Hepatocyte (in vitro differentiated cells): ENCODE measurements at regions not wholly inside any gene's neighbourhood (a gene's known extent, or its start where the extent isn't known, plus 50 kb on each side); places are given as distances from the start of the nearest gene placed in this dataset.

ENCODE experiments used
- DNase-seq: peaks from one replicate; pipeline ENCODE4 v3.0.0-alpha.2; 2016; ENCODE audit warnings: low spot score
- H2AFZ ChIP-seq: fragments of 200-600 bp; sonication (generic); 2 replicates; pipeline ENCODE4 v1.6.0; 2016; ENCODE audit warnings: antibody characterized with exemption, mild to moderate bottlenecking
- H3K27ac ChIP-seq: fragments of 200-600 bp; sonication (generic); 2 replicates; pipeline ENCODE4 v1.5.1; 2016; ENCODE audit warnings: mild to moderate bottlenecking
- H3K27me3 ChIP-seq: fragments of 200-600 bp; sonication (generic); 2 replicates; pipeline ENCODE4 v1.6.1; 2016
- H3K36me3 ChIP-seq: fragments of 200-600 bp; sonication (generic); replicated peaks from 2 replicates; pipeline ENCODE4 v1.5.1; 2016; ENCODE audit warnings: low read depth; ENCODE audit not compliant: insufficient read depth
- H3K4me1 ChIP-seq: fragments of 200-600 bp; sonication (generic); 2 replicates; pipeline ENCODE4 v1.5.1; 2016; ENCODE audit warnings: mild to moderate bottlenecking, moderate library complexity; ENCODE audit not compliant: insufficient read depth
- H3K4me2 ChIP-seq: fragments of 200-600 bp; sonication (generic); 2 replicates; pipeline ENCODE4 v1.6.0; 2016
- H3K4me3 ChIP-seq: fragments of 200-600 bp; sonication (generic); 2 replicates; pipeline ENCODE4 v1.5.1; 2016; ENCODE audit warnings: mild to moderate bottlenecking
- H3K79me2 ChIP-seq: fragments of 200-600 bp; sonication (generic); 2 replicates; pipeline ENCODE4 v1.6.0; 2017; ENCODE audit warnings: mild to moderate bottlenecking
- H3K9me2 ChIP-seq: fragments of 200-600 bp; sonication (generic); replicated peaks from 2 replicates; pipeline ENCODE4 v1.6.0; 2017; ENCODE audit warnings: mild to moderate bottlenecking; ENCODE audit not compliant: insufficient read depth
- H3K9me3 ChIP-seq: fragments of 200-600 bp; sonication (generic); 2 replicates; pipeline ENCODE4 v1.5.1; 2016; ENCODE audit warnings: low read depth, mild to moderate bottlenecking
- H4K20me1 ChIP-seq: fragments of 200-600 bp; sonication (generic); 2 replicates; pipeline ENCODE4 v1.6.0; 2016; ENCODE audit warnings: mild to moderate bottlenecking; ENCODE audit not compliant: insufficient read depth, poor library complexity, severe bottlenecking
- EZH2 ChIP-seq: fragments of 200-600 bp; sonication (generic); IDR thresholded peaks from 2 replicates; pipeline ENCODE4 v1.6.1; 2016; ENCODE audit warnings: antibody characterized with exemption, mild to moderate bottlenecking, borderline replicate concordance
- EZH2phosphoT487 ChIP-seq: fragments of 200-600 bp; sonication (generic); IDR thresholded peaks from one replicate; pipeline ENCODE4 v1.6.1; 2018; ENCODE audit warnings: antibody characterized with exemption, mild to moderate bottlenecking, low read depth, moderate library complexity; ENCODE audit not compliant: unreplicated experiment, severe bottlenecking
- WGBS: methylation state at CpG from one replicate; pipeline ENCODE4 v1.1.6; 2016; ENCODE audit warnings: low lambda C conversion rate; ENCODE audit errors: missing lambda C conversion rate; 5-methylcytosine and 5-hydroxymethylcytosine counted together
- TF ChIP-seq, protein P1 (sequence below): fragments of 200-600 bp; sonication (generic); IDR thresholded peaks from 2 replicates; pipeline ENCODE4 v1.5.1; 2016; ENCODE audit warnings: antibody characterized with exemption, mild to moderate bottlenecking; ENCODE audit not compliant: poor library complexity

DNA sequence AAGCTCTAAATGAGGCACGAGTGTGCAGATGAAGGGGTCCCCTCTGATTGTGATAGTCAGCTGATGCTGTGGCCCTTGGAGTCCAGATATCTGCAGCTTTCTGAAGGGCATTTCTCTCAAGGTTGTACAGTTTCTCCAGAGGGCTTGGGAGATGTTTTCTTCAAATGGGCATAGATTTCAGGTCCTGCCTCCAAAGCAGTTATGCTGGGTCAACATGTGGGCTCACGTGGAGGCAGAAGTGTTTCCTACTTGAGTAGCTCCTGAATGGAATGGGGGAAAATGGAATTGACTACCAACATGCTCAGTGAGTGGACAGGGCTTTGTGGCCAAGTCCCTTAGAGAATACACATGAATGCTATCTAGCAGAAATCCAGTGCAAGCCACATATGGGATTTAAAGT, 360.7 kb downstream of the SAMD5 start:
- Histone ChIP-seq H2AFZ (no peak overlapping the region), H3K4me2 (peak overlapping the region; percentile 25), H3K4me3 (no peak overlapping the region), H3K27ac (no peak overlapping the region), H3K9me3 (no peaks in the 10 kb centered on the region), H3K4me1 (peaks cover 7% of the 10 kb centered on the region), H3K79me2 (no peaks in the 10 kb centered on the region), H3K27me3 (no peaks in the 10 kb centered on the region), H3K36me3 (no peaks in the 10 kb centered on the region), H4K20me1 (no peaks in the 10 kb centered on the region), H3K9me2 (no peaks in the 10 kb centered on the region)
- TF ChIP-seq, protein P1, sequence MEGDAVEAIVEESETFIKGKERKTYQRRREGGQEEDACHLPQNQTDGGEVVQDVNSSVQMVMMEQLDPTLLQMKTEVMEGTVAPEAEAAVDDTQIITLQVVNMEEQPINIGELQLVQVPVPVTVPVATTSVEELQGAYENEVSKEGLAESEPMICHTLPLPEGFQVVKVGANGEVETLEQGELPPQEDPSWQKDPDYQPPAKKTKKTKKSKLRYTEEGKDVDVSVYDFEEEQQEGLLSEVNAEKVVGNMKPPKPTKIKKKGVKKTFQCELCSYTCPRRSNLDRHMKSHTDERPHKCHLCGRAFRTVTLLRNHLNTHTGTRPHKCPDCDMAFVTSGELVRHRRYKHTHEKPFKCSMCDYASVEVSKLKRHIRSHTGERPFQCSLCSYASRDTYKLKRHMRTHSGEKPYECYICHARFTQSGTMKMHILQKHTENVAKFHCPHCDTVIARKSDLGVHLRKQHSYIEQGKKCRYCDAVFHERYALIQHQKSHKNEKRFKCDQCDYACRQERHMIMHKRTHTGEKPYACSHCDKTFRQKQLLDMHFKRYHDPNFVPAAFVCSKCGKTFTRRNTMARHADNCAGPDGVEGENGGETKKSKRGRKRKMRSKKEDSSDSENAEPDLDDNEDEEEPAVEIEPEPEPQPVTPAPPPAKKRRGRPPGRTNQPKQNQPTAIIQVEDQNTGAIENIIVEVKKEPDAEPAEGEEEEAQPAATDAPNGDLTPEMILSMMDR, result no peak
- TF ChIP-seq EZH2phosphoT487, result no peak
- TF ChIP-seq EZH2, result no peak
- WGBS, result 75% methylated on average over 2 of the region's 2 CpGs
- DNase-seq, result no peak

DNA sequence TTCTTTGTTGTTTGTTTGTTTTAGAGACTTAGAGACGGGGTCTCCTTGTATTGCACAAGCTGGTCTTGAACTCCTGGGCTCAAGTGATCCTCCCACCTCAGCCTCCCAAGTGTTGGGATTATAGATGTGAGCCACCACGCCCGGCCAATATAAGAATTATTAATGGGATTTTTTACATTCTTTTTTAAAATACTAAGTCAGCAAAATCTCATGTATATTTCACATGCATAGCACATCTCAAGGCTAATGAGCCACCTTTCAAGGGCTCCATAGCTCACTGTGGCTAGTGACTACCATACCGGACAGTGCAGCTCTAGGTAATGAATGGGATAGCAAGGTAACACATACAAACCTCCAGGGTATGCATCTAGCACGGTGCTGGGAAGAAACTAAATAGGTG, 361.4 kb downstream of the SAMD5 start:
- no peak overlapping the region for H3K4me3 ChIP-seq
- no peak overlapping the region for H3K27ac ChIP-seq
- H3K79me2 ChIP-seq, result no peaks in the 10 kb centered on the region
- H3K36me3 ChIP-seq, result no peaks in the 10 kb centered on the region
- H2AFZ ChIP-seq, result no peak overlapping the region
- H3K9me3 ChIP-seq, result no peaks in the 10 kb centered on the region
- no peaks in the 10 kb centered on the region for H4K20me1 ChIP-seq
- no peaks in the 10 kb centered on the region for H3K9me2 ChIP-seq
- 90% methylated on average over 5 of the region's 5 CpGs for WGBS
- DNase-seq, result no peak
- H3K27me3 ChIP-seq, result no peaks in the 10 kb centered on the region
- H3K4me2 ChIP-seq, result no peak overlapping the region
- no peak for TF ChIP-seq EZH2phosphoT487
- no peak for TF ChIP-seq EZH2
- TF ChIP-seq, protein P1, result no peak
- H3K4me1 ChIP-seq, result peaks cover 7% of the 10 kb centered on the region

DNA sequence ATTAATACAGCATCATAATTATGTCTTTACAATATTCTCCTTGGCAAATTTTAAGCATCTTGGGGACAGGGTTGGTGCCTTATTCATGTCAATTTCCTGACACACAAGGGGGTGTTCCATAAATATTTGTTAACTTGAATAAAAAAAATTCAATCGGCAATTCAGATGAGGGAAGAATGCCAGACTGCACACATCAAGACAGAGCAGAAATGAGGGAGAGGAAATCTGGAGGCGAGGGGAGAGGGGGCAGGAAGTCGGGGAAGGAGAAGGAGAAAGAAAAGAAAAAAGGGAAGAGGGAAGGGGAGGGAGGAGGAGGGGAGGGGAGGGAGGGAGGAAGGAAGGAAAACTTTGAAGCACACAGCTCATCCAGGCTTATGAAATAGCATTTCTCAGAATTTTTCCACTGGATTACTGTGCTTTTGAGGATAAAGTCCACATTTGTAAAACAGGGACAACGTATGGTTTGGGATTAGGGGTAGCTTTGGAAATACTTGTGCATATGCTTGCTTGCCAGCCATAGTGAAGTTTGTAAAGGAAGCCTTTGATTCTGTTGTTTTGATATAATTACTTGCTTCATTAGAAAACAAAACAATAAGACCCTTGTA, 362.1 kb downstream of the SAMD5 start:
- Histone ChIP-seq H3K4me2 (no peak overlapping the region), H3K4me3 (no peak overlapping the region), H3K4me1 (peaks cover 7% of the 10 kb centered on the region), H4K20me1 (no peaks in the 10 kb centered on the region), H3K27ac (peak overlapping the region; percentile 8), H3K9me3 (no peaks in the 10 kb centered on the region), H3K9me2 (no peaks in the 10 kb centered on the region), H2AFZ (no peak overlapping the region), H3K36me3 (no peaks in the 10 kb centered on the region), H3K79me2 (no peaks in the 10 kb centered on the region), H3K27me3 (no peaks in the 10 kb centered on the region)
- WGBS, result 37% methylated on average over 4 of the region's 4 CpGs
- TF ChIP-seq, protein P1, result no peak
- TF ChIP-seq EZH2, result no peak
- TF ChIP-seq EZH2phosphoT487, result no peak
- no peak for DNase-seq
